ENCODE measurements at regions not wholly inside any gene's neighbourhood (a gene's known extent, or its start where the extent isn't known, plus 50 kb on each side); places are given as distances from the start of the nearest gene placed in this dataset.

DNA sequence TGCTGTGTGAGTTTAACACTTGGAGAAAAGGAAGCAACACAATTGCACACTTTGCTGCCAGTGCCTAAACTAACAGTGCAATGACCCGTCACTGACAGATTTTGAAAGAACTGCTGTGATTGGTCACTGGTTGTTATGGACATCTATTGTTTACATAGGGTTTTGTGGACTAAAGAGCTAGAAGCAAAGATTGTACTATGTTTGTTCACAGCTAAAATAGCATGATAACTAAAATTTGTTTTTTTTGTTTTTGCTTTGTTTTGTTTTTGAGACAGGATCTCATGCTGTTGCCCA lies 112.4 kb upstream of the GOLGA8J start:
- Mint-ChIP-seq H3K36me3 (ENCODE audit: unreplicated experiment) (peaks cover 5% of the 10 kb centered on the region), H3K4me1 (ENCODE audit: unreplicated experiment) (peaks cover 5% of the 10 kb centered on the region), H3K27ac (ENCODE audit: unreplicated experiment) (no peak overlapping the region), H3K9me3 (ENCODE audit: unreplicated experiment) (peaks cover 7% of the 10 kb centered on the region), H3K4me3 (ENCODE audit: unreplicated experiment) (peak overlapping the region; percentile 1), H3K27me3 (ENCODE audit: unreplicated experiment) (peaks cover 47% of the 10 kb centered on the region)
- TF ChIP-seq, protein P1, sequence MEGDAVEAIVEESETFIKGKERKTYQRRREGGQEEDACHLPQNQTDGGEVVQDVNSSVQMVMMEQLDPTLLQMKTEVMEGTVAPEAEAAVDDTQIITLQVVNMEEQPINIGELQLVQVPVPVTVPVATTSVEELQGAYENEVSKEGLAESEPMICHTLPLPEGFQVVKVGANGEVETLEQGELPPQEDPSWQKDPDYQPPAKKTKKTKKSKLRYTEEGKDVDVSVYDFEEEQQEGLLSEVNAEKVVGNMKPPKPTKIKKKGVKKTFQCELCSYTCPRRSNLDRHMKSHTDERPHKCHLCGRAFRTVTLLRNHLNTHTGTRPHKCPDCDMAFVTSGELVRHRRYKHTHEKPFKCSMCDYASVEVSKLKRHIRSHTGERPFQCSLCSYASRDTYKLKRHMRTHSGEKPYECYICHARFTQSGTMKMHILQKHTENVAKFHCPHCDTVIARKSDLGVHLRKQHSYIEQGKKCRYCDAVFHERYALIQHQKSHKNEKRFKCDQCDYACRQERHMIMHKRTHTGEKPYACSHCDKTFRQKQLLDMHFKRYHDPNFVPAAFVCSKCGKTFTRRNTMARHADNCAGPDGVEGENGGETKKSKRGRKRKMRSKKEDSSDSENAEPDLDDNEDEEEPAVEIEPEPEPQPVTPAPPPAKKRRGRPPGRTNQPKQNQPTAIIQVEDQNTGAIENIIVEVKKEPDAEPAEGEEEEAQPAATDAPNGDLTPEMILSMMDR (IDR thresholded peaks at IDR 0.05) = no peak
- no peak for DNase-seq (ENCODE audit: extremely low spot score, unreplicated experiment)

DNA sequence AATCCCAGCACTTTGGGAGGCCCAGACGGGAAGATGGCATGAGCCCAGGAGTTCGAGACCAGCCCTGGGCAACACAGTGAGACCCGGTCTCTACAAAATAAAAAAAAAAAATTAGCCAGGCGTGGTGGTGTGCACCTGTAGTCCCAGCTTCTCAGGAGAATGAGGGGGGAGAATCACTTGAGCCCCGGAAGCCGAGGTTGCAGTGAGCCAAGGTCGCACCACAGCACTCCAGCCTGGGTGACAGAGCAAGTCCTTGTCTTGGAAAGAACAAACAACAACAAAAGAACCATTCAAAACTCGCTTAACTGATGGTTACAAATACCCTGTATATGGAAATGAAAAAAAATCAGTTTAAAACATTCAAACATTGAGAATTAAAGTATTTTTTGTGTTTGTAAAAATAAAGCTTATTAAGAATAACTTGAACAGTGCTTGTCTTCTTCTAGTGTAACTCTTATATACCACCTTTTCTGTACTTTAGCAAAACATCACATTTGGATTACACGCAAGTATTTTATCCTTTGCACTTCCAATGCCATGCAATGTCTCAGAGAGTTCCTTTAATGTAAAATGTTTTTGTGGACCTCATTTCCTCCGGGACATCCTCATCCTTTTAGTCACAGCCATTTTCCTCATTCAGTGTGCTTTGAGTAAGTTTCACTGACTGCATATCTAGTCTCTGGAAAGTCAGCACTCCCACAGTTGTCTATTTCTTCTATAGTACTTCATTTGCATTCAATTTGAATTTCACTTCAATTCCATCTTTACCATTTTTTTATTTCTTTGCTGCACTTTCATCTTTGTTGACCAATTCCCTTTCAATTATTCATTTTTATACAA lies 113.0 kb upstream of the GOLGA8J start:
- Mint-ChIP-seq H3K27ac (ENCODE audit: unreplicated experiment) (no peak overlapping the region), H3K4me3 (ENCODE audit: unreplicated experiment) (peak overlapping the region; percentile 69), H3K9me3 (ENCODE audit: unreplicated experiment) (peaks cover 7% of the 10 kb centered on the region), H3K36me3 (ENCODE audit: unreplicated experiment) (peaks cover 5% of the 10 kb centered on the region), H3K27me3 (ENCODE audit: unreplicated experiment) (peaks cover 48% of the 10 kb centered on the region), H3K4me1 (ENCODE audit: unreplicated experiment) (peaks cover 5% of the 10 kb centered on the region)
- TF ChIP-seq, protein P1 (IDR thresholded peaks at IDR 0.05) = no peak
- no peak for DNase-seq (ENCODE audit: extremely low spot score, unreplicated experiment)

DNA sequence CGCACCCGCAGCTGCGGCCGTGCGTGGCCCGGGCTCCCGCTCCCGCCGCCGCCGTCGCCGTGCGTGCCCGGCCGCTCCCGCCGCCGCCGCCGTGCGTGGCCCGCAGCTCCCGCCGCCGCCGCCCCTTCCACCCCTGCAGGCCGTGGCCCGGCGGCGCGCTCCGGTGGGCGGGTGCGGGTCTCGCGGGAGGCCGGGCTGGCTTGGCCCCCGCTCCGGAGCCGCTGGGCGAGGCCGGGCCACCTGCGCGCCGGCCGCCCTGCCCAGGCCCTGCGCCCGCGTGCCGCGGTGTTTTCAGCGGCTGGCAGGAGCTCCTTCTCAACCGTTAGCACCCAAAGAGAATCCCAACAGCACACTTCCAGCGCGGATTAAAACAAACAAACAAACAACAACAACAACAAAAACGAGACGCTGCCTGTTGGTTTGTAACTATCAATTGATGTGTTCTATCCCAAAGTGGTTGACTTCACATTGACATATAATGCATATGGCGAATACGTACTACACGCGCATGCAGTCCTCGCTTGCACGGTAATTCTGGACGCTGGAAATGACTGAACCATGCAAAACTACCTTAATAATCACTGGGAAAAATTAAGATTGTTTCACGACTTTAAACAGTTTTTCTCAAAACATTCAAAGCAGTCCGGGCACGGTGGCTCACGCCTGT lies 113.7 kb upstream of the GOLGA8J start:
- TF ChIP-seq, protein P1 (IDR thresholded peaks at IDR 0.05) = no peak
- Mint-ChIP-seq H3K36me3 (ENCODE audit: unreplicated experiment) (peaks cover 5% of the 10 kb centered on the region), H3K4me3 (ENCODE audit: unreplicated experiment) (peak overlapping the region; percentile 69), H3K4me1 (ENCODE audit: unreplicated experiment) (peaks cover 5% of the 10 kb centered on the region), H3K9me3 (ENCODE audit: unreplicated experiment) (peaks cover 7% of the 10 kb centered on the region), H3K27me3 (ENCODE audit: unreplicated experiment) (peaks cover 46% of the 10 kb centered on the region), H3K27ac (ENCODE audit: unreplicated experiment) (no peak overlapping the region)
- DNase-seq (ENCODE audit: extremely low spot score, unreplicated experiment) = no peak

DNA sequence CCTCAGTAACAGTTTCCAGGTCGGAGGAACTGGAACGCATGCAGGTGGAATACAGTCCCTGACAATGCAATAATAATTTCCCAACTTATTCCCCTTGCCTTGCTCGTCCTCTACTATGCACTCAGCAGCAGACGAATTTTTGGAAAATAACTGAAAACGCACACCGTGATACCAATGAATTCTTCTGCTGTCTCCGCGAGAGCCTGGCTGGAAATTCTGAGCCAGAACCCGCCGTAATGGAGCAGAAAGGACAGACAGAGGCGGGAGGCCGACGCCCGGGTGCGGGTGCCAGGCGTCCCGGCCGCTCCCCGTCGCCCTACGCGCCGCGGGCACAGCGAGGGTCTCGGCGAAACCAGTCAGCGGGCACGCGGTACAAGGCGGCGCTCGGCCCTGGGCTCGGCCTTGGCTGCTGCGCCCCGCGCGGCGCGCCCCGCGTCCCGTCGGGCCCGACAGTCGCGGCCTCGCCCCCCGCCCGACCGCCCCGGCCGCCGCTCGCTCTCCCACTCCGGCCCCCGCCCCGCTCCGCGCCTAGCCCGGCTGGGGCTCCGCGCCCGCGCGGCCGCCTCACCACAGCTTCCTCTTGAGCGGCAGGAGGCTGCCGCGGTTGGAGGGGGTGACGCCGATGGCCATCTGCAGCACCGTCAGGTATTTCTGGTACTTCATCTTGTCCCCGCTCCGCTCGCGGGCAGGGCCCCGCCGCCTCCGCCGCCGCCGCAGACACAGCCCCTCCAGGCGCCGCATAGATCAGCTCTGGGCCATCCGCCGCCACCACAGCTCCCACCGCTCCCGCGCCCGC lies 114.5 kb upstream of the GOLGA8J start:
- DNase-seq (ENCODE audit: extremely low spot score, unreplicated experiment) = no peak
- Mint-ChIP-seq H3K9me3 (ENCODE audit: unreplicated experiment) (peaks cover 7% of the 10 kb centered on the region), H3K27ac (ENCODE audit: unreplicated experiment) (no peak overlapping the region), H3K27me3 (ENCODE audit: unreplicated experiment) (peaks cover 46% of the 10 kb centered on the region), H3K4me1 (ENCODE audit: unreplicated experiment) (peaks cover 5% of the 10 kb centered on the region), H3K36me3 (ENCODE audit: unreplicated experiment) (peaks cover 5% of the 10 kb centered on the region), H3K4me3 (ENCODE audit: unreplicated experiment) (peak overlapping the region; percentile 67)
- TF ChIP-seq, protein P1 (IDR thresholded peaks at IDR 0.05) = no peak

DNA sequence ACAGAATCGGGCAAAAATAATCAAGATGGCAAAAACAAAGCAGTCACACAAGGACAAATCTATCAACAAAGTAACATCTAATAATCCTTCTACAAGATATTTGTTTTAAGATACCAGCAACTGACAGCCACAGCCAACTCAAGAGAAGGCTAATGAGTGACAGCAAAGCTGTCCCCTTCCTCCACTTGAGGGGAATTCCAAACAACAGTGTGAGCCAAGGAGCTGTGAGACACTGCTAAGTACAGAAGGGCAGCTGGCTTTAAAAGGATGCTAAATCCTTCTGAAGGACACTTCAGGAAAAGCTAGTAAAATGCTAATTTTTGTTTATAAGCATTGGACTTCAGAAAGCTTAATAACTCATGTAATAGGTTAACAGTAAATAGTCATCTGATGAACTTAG lies 120.3 kb upstream of the GOLGA8J start:
- Mint-ChIP-seq H3K4me1 (ENCODE audit: unreplicated experiment) (peaks cover 2% of the 10 kb centered on the region), H3K9me3 (ENCODE audit: unreplicated experiment) (no peaks in the 10 kb centered on the region), H3K4me3 (ENCODE audit: unreplicated experiment) (no peak overlapping the region), H3K36me3 (ENCODE audit: unreplicated experiment) (no peaks in the 10 kb centered on the region), H3K27me3 (ENCODE audit: unreplicated experiment) (peaks cover 47% of the 10 kb centered on the region), H3K27ac (ENCODE audit: unreplicated experiment) (no peak overlapping the region)
- no peak for DNase-seq (ENCODE audit: extremely low spot score, unreplicated experiment)
- TF ChIP-seq, protein P1 (IDR thresholded peaks at IDR 0.05) = no peak

Measured in osteocyte (in vitro differentiated cells).